Astrocyte of the spinal cord (primary cell): ENCODE measurements at regions not wholly inside any gene's neighbourhood (a gene's known extent, or its start where the extent isn't known, plus 50 kb on each side); places are given as distances from the start of the nearest gene placed in this dataset.
A peak's percentile ranks its signal among the peaks of the same experiment; 100 is the strongest.
"Not testable (repeated sequence)": the region's sequence is repeated elsewhere in the genome, so short reads cannot be mapped to it uniquely, and the experiment has no call there.

Experiments
- DNase-seq: peaks from one replicate; pipeline ENCODE4 v3.0.0; 2011; ENCODE audit warnings: low read depth, low spot score
- H3K4me3 ChIP-seq: 2 replicates; pipeline ENCODE4 v1.5.1; 2011; ENCODE audit warnings: low read depth, mild to moderate bottlenecking, low read length, moderate library complexity
- in situ Hi-C: cut with HindIII; loops from 2 replicates; pipeline ENCODE4 v1.10.0; 2017; ENCODE audit warnings: low sequenced_read_pairs
- TF ChIP-seq, protein P1 (sequence below): IDR thresholded peaks from 2 replicates; pipeline ENCODE4 v1.5.1; 2012; ENCODE audit warnings: low read depth, mild to moderate bottlenecking, low read length, inconsistent platforms

DNA sequence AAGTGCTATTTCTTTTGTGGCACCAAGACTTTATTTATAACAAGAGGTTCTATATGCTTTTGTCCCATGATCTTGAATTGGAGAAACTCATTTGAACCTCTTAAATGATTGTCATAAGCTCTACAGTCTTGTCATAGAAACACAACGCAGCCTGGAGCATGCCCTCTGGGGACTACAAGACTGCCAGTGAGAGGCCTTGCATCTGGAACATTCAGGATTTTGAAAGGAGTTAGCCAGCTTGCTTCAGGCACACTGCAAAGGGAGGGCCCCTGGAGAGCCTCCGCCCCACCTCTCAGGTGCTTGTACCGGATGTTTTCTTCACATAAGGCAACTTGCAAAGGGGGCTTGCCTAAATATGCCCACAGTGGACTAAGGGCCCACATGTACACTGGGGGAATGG is 130.5 kb downstream of the LIG4 start:
- TF ChIP-seq, protein P1, sequence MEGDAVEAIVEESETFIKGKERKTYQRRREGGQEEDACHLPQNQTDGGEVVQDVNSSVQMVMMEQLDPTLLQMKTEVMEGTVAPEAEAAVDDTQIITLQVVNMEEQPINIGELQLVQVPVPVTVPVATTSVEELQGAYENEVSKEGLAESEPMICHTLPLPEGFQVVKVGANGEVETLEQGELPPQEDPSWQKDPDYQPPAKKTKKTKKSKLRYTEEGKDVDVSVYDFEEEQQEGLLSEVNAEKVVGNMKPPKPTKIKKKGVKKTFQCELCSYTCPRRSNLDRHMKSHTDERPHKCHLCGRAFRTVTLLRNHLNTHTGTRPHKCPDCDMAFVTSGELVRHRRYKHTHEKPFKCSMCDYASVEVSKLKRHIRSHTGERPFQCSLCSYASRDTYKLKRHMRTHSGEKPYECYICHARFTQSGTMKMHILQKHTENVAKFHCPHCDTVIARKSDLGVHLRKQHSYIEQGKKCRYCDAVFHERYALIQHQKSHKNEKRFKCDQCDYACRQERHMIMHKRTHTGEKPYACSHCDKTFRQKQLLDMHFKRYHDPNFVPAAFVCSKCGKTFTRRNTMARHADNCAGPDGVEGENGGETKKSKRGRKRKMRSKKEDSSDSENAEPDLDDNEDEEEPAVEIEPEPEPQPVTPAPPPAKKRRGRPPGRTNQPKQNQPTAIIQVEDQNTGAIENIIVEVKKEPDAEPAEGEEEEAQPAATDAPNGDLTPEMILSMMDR: no peak
- DNase-seq: no peak
- in situ Hi-C loops: no loop called here
- no peak overlapping the region for H3K4me3 ChIP-seq

DNA sequence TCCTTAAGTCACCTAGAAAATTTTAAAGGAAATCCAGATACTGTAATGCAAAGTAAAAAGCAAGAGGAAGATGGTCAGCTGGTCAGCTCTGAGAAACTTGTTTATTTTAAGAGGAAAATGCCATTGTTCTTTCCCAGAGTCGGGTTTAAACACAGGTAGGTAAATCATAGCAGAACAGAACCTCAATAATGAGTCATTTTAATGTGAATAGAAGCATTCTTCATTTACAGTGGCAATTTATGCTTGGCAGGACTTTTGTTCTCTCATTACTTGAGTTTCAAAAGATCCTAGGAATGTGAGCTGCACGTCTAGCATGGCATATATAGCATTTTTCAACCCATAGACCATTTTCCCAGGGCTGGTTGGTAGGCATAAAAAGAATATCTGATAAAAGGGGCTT is 132.3 kb downstream of the LIG4 start:
- TF ChIP-seq, protein P1: no peak
- H3K4me3 ChIP-seq: no peak overlapping the region
- in situ Hi-C loops: no loop called here
- DNase-seq: peak; percentile 43

DNA sequence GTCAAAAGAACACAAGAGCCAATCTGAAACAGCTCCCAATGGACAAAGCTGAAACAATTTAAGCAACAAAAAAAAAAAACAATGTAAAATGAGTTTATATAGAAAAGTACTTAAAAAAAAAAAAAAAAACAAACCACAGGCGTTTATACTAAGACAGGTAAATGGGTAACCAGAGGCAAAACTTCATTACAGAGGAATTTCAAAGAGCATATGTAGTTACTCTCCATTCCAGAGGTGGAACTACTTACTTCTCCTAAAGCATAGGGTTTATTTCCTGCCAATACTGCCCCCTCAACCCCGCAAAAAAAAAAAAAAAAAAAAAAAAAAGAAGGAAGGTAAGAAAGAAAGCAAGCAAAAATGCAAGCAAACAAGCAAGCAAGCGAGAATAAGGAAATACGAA is 132.9 kb downstream of the LIG4 start:
- in situ Hi-C loops: no loop called here
- no peak for DNase-seq

DNA sequence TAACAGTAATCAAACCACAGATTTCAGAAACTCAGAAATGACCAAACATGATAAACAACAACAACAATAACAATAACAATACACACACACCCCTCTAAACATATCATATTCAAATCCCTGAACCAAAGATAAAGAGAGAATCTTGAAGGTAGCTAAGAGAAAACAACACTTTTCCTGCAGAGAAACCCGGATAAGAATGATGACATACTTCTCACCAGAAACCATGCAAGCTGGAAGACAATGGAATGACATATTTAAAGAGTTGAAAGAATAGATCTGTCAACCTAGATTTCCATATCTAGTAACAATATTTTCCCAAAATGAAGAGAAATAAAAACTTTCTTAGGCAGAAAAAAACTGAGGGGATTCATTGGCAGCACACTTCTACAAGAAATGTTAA is 138.1 kb downstream of the LIG4 start:
- DNase-seq: no peak
- in situ Hi-C loops: no loop called here
- H3K4me3 ChIP-seq: no peak overlapping the region
- TF ChIP-seq, protein P1: no peak

More for the DNA sequence above, 132.9 kb downstream of the LIG4 start:
- TF ChIP-seq, protein P1: no peak
- H3K4me3 ChIP-seq: no peak overlapping the region

DNA sequence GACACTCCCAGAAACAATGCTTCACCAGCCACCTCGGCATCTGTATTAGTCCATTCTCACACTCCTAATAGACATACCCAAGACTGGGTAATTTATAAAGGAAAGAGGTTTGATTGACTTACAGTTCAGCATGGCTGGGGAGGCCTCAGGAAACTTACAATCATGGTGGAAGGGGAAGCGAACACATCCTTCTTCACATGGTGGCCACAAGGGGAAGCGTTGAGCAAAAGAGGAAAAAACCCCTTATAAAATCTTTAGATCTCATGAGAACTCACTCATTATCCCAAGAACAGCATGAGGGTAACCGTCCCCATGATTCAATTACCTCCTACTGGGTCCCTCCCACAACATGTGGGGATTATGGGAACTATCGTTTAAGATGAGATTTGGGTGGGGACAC is 140.9 kb downstream of the LIG4 start:
- DNase-seq, in situ Hi-C loops, H3K4me3 ChIP-seq: not testable (repeated sequence)
- TF ChIP-seq, protein P1: peak; percentile 30

DNA sequence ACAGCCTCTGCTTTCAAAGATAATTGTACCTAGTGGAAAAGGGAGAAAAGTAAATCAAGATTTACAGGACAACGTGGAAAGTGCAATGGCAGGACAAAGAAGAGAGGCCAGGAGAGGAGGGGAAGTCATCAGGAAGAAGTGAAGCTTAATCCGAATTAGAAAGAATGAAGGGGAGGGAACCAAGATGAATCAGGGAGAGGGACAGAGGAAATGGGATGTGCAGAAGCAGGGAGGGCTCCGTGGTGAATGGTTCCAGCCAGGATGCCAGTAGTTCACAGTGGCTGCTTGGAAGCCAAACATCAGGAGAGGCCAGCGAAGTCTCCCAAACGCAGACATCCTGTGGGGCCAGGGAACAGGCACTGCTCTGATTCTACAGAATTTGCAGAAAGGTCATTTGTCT is 144.4 kb downstream of the LIG4 start:
- in situ Hi-C loops: no loop called here
- no peak overlapping the region for H3K4me3 ChIP-seq
- DNase-seq: no peak
- TF ChIP-seq, protein P1: no peak

DNA sequence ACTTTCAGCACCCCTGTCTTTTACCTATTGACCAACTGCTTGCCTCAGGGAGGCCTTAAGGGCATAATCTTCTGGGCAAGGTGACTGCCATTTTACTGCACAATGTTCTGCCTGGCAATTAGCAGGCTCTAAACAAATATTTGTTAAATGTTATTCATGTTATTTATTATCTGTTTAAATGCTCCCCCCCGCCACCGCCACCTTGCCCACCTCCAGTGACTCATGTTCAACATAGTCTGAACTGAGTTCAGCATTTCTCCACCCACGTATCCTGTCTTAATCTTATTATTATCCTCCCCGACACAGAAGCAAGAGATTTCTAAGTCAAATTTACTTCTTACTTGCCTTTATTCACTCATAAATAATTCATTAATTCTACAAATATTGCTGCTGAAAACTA is 144.8 kb downstream of the LIG4 start:
- no peak overlapping the region for H3K4me3 ChIP-seq
- TF ChIP-seq, protein P1: no peak
- in situ Hi-C loops: no loop called here
- no peak for DNase-seq
